Naive B cell (primary cell): ENCODE measurements at regions not wholly inside any gene's neighbourhood (a gene's known extent, or its start where the extent isn't known, plus 50 kb on each side); places are given as distances from the start of the nearest gene placed in this dataset.

Source experiments
- ATAC-seq, 2 donors: fragments of 150-1000 bp; cut with Tn5 transposase; 2 replicates each; pipeline ENCODE4 v1.10.0; 2021; ENCODE audit warnings: low read depth in 2 of 2, mild to moderate bottlenecking in 2 of 2, moderate library complexity in 2 of 2
- DNase-seq: peaks from one replicate; pipeline ENCODE4 v3.0.0; 2022
- H3K27ac Mint-ChIP-seq, 6 donors: one replicate each; pipeline ENCODE4 v1.8.0; 2020 to 2022; ENCODE audit warnings: mild to moderate bottlenecking in 6 of 6, mixed read lengths in 6 of 6, moderate library complexity in 5 of 6, inconsistent platforms in 2 of 6
- H3K27me3 Mint-ChIP-seq, 3 donors: one replicate each; pipeline ENCODE4 v1.8.0; 2021 to 2022; ENCODE audit warnings: mixed read lengths in 3 of 3, mild to moderate bottlenecking in 1 of 3
- H3K36me3 Mint-ChIP-seq, 2 donors: one replicate each; pipeline ENCODE4 v1.8.0; 2020 to 2022; ENCODE audit warnings: mixed read lengths in 2 of 2, inconsistent platforms in 1 of 2, mild to moderate bottlenecking in 1 of 2
- H3K4me1 Mint-ChIP-seq, 3 donors: one replicate each; pipeline ENCODE4 v1.8.0; 2020 to 2022; ENCODE audit warnings: mixed read lengths in 3 of 3, inconsistent platforms in 1 of 3, mild to moderate bottlenecking in 1 of 3, moderate library complexity in 1 of 3
- H3K4me3 Mint-ChIP-seq, 8 donors: one replicate each; pipeline ENCODE4 v1.8.0; 2020 to 2022; ENCODE audit warnings: mild to moderate bottlenecking in 8 of 8, mixed read lengths in 8 of 8, moderate library complexity in 8 of 8, inconsistent platforms in 2 of 8
- H3K9me3 Mint-ChIP-seq, 7 donors: one replicate each; pipeline ENCODE4 v1.8.0; 2020 to 2022; ENCODE audit warnings: mixed read lengths in 7 of 7, mild to moderate bottlenecking in 5 of 7, inconsistent platforms in 2 of 7, moderate library complexity in 1 of 7

DNA sequence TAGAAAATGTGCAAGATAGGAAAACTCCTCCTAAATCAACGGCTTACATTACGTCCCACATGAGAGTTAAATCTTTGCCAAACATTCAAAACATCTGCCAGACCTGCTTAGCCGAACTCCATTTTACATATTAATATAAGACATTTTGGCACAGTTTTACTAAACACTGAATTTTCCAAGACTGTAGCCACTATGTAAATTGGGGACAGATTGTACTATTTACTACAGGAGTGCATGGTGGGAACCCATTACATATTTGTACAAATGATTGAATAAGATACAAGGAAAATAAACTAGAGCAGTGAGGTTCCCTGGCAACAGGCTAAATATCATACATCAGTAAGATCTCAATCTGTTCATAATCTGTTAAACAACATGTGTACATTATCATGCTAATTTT, 1234.4 kb downstream of the KCNT2 start:
- no peaks in the 10 kb centered on the region for H3K36me3 Mint-ChIP-seq
- H3K27ac Mint-ChIP-seq, result no peak overlapping the region
- no peak for ATAC-seq
- no peaks in the 10 kb centered on the region for H3K9me3 Mint-ChIP-seq
- no peaks in the 10 kb centered on the region for H3K27me3 Mint-ChIP-seq
- no peak for DNase-seq
- no peak overlapping the region for H3K4me3 Mint-ChIP-seq
- H3K4me1 Mint-ChIP-seq, result no peaks in the 10 kb centered on the region

DNA sequence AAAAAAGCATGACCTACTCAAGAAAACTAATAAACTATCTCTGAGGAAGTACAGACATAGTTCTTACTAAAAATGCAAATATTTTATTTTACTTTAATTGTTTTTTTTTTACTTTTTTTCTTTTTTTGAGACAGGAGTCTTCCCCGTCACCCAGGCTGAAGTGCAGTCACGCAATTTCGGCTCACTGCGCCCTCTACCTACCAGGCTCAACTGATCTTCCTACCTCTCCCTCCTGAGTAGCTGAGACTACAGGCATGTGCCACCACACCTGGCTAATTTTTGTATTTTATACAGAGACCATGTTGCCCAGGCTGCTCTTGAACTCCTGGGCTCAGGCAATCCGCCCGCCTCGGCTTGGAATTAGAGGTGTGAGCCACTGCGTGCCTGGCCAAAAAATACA, 1263.1 kb downstream of the KCNT2 start:
- H3K27me3 Mint-ChIP-seq, result no peaks in the 10 kb centered on the region
- H3K9me3 Mint-ChIP-seq, result no peaks in the 10 kb centered on the region
- H3K27ac Mint-ChIP-seq, result no peak overlapping the region
- DNase-seq (no peak), ATAC-seq (no peak)
- no peaks in the 10 kb centered on the region for H3K4me1 Mint-ChIP-seq
- H3K36me3 Mint-ChIP-seq, result no peaks in the 10 kb centered on the region
- no peak overlapping the region for H3K4me3 Mint-ChIP-seq

DNA sequence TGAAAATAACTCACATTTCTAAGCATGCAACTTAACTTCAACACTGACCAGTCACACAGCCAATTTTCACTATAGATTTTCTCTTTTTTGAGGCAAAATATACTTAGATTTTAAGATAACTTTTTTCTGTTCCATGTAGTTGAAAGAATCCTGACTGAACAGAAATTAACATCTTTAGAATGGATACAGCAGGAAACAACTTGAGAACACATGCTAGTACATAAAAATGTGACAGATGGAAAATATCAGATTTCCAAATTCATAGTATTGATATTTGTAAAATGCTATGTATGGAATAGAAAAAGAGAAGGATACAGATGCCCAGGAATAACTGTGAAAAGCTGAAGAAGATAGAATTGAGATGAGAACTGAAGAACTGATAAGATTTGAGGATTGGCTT, 1270.6 kb downstream of the KCNT2 start:
- no peak overlapping the region for H3K27ac Mint-ChIP-seq

DNA sequence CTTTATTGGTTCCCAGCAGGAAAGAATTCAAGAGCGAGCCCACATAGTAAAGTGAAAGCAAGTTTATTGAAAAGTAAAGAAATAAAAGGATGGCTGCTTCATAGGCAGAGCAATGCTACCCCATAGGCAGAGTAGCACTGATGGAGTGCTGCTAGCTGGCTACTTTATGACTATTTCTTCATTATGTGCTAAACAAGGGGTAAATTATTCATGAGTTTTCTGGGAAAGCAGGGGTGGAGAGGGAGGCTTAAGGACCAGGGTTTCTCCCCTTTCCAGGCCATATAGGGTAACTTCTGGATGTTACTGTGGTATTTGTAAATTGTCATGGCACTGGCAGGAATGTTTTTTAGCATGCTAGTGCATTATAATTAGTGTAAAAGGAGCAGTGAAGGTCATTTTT, 1271.4 kb downstream of the KCNT2 start:
- Mint-ChIP-seq H3K9me3 (no peaks in the 10 kb centered on the region), H3K27ac (peak overlapping the region in 1 of 6 donors; percentile 62), H3K36me3 (no peaks in the 10 kb centered on the region), H3K27me3 (no peaks in the 10 kb centered on the region), H3K4me3 (no peak overlapping the region), H3K4me1 (no peaks in the 10 kb centered on the region)
- ATAC-seq, result no peak
- DNase-seq, result no peak

More for the DNA sequence above, 1270.6 kb downstream of the KCNT2 start:
- H3K36me3 Mint-ChIP-seq, result no peaks in the 10 kb centered on the region
- H3K4me3 Mint-ChIP-seq, result no peak overlapping the region
- H3K27me3 Mint-ChIP-seq, result no peaks in the 10 kb centered on the region
- H3K4me1 Mint-ChIP-seq, result no peaks in the 10 kb centered on the region
- ATAC-seq (no peak), DNase-seq (no peak)
- H3K9me3 Mint-ChIP-seq, result no peaks in the 10 kb centered on the region

DNA sequence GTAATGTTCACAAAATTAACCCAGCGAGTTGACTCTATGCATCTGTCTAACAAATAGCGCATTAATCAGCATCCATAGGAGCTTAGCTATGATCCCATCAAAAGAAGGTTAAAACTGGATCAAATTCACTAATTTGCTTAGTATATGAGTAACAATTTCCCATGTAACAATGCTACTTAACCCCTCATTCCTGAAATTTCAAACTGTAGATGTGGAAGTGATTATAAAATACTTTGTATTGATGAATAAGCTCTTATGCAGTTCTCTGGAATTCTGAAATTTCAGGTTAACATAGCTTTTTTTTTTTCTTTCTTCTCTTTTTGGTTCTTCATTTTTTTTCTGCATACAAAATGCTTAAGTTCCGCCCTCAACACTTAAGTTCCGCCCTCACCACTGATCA, 1272.7 kb downstream of the KCNT2 start:
- no peak for ATAC-seq
- Mint-ChIP-seq H3K4me3 (no peak overlapping the region), H3K9me3 (peaks cover 0 to 3% (median 0%) of the 10 kb centered on the region in 7 donors), H3K4me1 (no peaks in the 10 kb centered on the region), H3K27ac (no peak overlapping the region), H3K27me3 (no peaks in the 10 kb centered on the region), H3K36me3 (no peaks in the 10 kb centered on the region)
- DNase-seq, result no peak

DNA sequence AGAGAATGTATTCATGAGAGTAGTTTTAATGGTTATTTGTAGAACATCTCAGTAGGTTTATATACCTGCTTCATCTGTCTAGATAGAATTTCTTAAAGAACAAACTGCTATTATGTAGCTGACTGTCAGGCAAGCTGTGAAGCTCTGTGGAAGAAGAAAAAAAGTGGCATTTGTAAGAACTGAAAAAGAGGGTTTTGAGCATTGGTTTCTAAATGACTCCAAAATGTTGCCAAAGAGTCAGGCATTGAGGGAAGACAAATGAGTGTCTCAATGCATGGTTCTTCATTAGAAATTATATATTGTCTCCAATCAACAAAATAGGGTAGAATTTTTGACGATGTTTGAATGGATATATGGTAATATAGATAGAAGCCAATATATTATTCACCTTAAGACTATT, 1276.1 kb downstream of the KCNT2 start:
- H3K4me1 Mint-ChIP-seq, result no peaks in the 10 kb centered on the region
- H3K27ac Mint-ChIP-seq, result no peak overlapping the region
- ATAC-seq (no peak), DNase-seq (no peak)
- no peak overlapping the region for H3K4me3 Mint-ChIP-seq
- peaks cover 0 to 3% (median 0%) of the 10 kb centered on the region in 7 donors for H3K9me3 Mint-ChIP-seq
- H3K36me3 Mint-ChIP-seq, result no peaks in the 10 kb centered on the region
- H3K27me3 Mint-ChIP-seq, result no peaks in the 10 kb centered on the region

DNA sequence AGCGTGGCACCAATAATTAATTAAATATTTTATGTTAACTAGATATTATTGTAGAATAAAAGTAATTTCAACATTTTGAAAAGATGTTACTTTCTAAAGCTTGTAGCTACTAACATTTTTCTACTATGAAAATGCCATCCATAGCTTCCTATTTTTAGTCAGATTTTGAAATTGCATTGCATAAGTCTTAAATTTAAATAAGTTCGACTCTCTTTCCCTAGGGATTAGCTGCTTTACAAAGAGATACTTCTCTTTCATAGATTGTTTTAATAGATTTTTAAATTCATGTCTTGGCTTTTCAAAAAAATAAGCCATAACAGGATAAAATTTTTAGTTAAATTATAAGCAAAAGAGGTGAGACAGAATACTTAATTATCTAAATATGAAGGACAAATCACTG, 1279.6 kb downstream of the KCNT2 start:
- DNase-seq (no peak), ATAC-seq (no peak)
- no peak overlapping the region for H3K27ac Mint-ChIP-seq
- no peaks in the 10 kb centered on the region for H3K27me3 Mint-ChIP-seq
- H3K9me3 Mint-ChIP-seq, result peaks cover 0 to 8% (median 0%) of the 10 kb centered on the region in 7 donors
- no peaks in the 10 kb centered on the region for H3K36me3 Mint-ChIP-seq
- no peaks in the 10 kb centered on the region for H3K4me1 Mint-ChIP-seq
- no peak overlapping the region for H3K4me3 Mint-ChIP-seq

DNA sequence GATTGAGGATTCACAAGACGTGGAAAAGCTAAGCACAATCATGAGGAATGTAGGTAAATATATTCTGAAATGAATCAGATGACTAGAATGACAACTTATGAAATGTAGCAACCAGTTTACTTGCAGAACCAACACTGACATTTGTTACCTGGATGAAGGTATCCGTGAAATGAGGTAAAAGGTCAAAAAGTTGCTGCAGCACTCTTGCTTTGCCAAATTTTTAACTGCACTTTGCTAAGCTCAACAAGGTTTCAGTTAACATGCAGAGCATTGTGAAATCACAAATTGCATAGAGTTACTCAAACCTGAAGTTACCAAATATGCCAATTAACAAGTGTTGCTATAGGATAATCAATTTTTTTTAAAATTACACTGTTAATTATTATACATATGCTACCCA, 1280.1 kb downstream of the KCNT2 start:
- Mint-ChIP-seq H3K9me3 (peaks cover 0 to 8% (median 0%) of the 10 kb centered on the region in 7 donors), H3K27ac (no peak overlapping the region), H3K27me3 (no peaks in the 10 kb centered on the region), H3K36me3 (no peaks in the 10 kb centered on the region), H3K4me3 (no peak overlapping the region), H3K4me1 (no peaks in the 10 kb centered on the region)
- ATAC-seq, result no peak
- no peak for DNase-seq

DNA sequence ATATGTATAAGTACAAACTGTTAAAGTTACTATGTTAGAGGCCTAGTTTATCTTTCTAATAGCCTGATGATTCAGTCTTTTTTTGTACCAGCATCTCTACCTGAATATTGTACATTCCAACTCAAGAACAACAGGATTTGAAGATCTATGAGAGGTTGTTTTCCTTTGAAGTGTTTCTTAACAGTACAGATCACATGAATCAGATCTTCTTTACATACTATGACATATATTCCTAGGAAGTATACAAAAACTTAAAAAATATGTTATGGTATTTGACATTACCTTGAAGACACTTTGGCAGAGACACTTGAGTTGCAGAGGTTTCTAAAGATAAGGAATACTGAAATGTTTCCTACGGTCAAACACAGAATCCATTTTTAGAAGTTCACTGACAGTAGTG, 1280.9 kb downstream of the KCNT2 start:
- H3K4me1 Mint-ChIP-seq, result no peaks in the 10 kb centered on the region
- H3K36me3 Mint-ChIP-seq, result no peaks in the 10 kb centered on the region
- H3K27ac Mint-ChIP-seq, result peak overlapping the region in 1 of 6 donors; percentile 26
- DNase-seq (no peak), ATAC-seq (no peak)
- no peaks in the 10 kb centered on the region for H3K27me3 Mint-ChIP-seq
- H3K9me3 Mint-ChIP-seq, result peaks cover 0 to 8% (median 0%) of the 10 kb centered on the region in 7 donors
- no peak overlapping the region for H3K4me3 Mint-ChIP-seq

DNA sequence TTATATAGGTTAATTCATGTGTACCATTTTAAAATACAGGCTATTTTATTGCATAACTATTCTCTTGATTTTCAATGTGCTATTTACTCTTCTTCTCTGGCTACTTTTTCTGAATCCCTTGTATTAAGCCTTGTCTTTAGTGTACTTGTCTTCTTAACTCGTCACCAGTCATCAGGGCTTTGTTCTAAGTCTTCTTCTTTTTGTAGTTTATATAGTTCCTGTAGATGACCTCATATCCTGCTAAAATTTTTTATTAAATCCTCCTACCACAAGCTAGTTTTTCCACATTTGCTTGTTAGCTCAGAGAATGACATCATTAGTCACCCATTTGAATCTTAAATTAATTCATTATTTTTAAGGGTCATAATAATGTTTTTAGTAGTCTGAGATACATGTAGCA, 1281.9 kb downstream of the KCNT2 start:
- Mint-ChIP-seq H3K4me1 (no peaks in the 10 kb centered on the region), H3K9me3 (peaks cover 0 to 4% (median 0%) of the 10 kb centered on the region in 7 donors), H3K36me3 (no peaks in the 10 kb centered on the region), H3K27ac (no peak overlapping the region), H3K4me3 (no peak overlapping the region), H3K27me3 (no peaks in the 10 kb centered on the region)
- no peak for DNase-seq
- no peak for ATAC-seq

DNA sequence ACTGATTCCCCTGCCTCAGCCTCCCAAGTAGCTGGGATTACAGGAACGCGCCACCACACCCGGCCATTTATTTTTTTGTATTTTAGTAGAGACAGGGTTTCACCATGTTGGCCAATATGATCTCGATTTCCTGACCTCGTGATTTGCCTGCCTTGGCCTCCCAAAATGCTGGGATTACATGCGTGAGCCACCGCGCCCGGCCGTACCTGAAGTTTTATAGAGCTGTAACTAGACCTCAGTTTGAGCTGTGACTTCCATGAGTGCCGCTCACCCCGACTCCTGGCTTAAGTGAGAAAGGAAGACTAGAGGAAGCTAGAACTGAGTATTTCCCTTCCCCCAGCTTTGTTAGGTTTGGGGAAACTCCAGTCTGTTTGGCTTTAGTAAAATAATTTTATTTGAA, 1283.1 kb downstream of the KCNT2 start:
- Mint-ChIP-seq H3K27ac (no peak overlapping the region), H3K27me3 (no peaks in the 10 kb centered on the region), H3K9me3 (peaks cover 0 to 4% (median 0%) of the 10 kb centered on the region in 7 donors), H3K36me3 (no peaks in the 10 kb centered on the region), H3K4me1 (no peaks in the 10 kb centered on the region), H3K4me3 (no peak overlapping the region)
- no peak for DNase-seq
- ATAC-seq, result no peak

DNA sequence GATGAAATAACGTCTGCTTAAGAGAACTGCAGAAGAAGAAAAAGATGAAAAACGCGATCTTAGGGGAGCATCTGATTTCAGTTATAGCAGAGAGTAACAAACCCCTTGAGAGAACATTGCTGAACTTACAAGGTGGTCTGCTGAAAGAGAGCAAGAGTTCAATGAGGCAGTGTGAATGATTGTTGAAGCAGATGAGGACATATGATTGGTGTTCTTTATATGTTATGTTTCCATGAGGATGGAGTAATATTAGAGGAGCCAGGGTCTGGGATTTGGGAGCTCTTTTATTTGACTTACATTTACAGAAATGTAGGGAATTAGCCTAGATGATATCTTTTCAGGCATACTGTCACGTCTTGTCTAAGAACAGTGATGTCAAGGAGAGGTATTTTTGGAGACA, 1302.0 kb downstream of the KCNT2 start:
- Mint-ChIP-seq H3K27ac (no peak overlapping the region), H3K4me3 (no peak overlapping the region), H3K9me3 (peaks cover 0 to 1% (median 0%) of the 10 kb centered on the region in 7 donors), H3K36me3 (no peaks in the 10 kb centered on the region), H3K4me1 (no peaks in the 10 kb centered on the region), H3K27me3 (no peaks in the 10 kb centered on the region)
- DNase-seq (no peak), ATAC-seq (no peak)

DNA sequence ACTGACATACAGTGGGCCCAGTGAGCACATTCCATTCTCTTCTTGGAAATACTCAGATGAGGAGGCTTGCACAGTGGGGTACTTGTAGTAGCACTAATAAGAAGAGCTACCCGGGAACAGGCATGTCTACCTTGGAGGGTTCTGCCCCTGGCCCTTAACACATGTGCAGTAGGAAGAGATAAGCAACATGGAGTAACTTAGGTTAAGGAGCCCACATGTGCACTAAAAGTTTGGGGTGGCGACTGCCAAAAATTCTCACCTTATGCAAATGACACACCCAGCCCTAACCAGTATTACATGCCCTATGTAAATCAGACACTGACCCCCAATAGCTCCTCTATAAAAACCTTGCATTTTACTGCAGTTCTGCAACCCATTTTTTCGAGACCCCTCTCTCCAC, 1313.3 kb downstream of the KCNT2 start:
- Mint-ChIP-seq H3K4me1 (no peaks in the 10 kb centered on the region), H3K4me3 (no peak overlapping the region), H3K9me3 (no peaks in the 10 kb centered on the region), H3K36me3 (no peaks in the 10 kb centered on the region), H3K27ac (no peak overlapping the region), H3K27me3 (no peaks in the 10 kb centered on the region)
- no peak for ATAC-seq
- DNase-seq, result no peak

DNA sequence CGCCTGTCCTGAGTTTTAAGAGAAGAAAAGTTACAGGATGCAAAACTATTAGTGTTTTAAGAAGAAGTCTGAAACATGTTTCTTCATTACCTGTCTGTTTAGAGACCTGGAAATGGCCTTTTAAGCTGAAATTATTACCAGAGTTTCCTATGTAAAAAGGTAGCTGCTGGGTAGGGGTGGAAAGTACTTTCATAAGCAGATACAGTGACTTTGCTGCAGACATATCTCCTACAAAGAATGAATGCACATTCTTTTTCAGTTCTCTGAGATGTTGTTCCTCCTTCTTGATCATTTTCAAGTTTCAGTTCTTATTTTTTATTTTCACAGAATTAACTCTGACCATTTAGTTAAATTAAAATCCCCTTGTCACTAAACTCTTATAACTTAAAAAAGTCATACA, 1329.6 kb downstream of the KCNT2 start:
- peak; percentile 32 to 40 for ATAC-seq
- Mint-ChIP-seq H3K9me3 (no peaks in the 10 kb centered on the region), H3K4me3 (no peak overlapping the region)

DNA sequence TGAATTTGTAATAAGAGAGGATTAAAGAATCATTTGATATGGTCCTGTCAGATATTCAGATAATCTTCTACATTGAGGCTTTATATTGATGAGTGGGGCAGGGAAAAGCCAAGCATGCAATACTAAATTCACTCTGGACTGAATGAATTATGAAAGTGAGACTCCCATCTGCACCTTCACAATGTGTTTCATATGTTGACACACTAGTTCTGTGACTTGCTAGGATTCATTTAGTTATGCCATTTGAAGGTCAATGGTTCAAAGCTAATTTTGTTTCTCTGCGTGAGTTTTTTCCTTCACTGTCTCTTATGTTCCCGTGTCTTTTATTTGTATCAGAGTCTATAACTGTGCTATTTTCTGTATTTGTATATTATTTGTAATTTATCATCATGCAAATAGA, 1332.5 kb downstream of the KCNT2 start:
- H3K9me3 Mint-ChIP-seq, result no peaks in the 10 kb centered on the region
- DNase-seq, result no peak
- no peak overlapping the region for H3K27ac Mint-ChIP-seq
- H3K27me3 Mint-ChIP-seq, result no peaks in the 10 kb centered on the region
- ATAC-seq, result no peak
- no peaks in the 10 kb centered on the region for H3K36me3 Mint-ChIP-seq
- no peak overlapping the region for H3K4me3 Mint-ChIP-seq
- peaks cover 0 to 6% (median 0%) of the 10 kb centered on the region in 3 donors for H3K4me1 Mint-ChIP-seq

More for the DNA sequence above, 1329.6 kb downstream of the KCNT2 start:
- no peaks in the 10 kb centered on the region for H3K36me3 Mint-ChIP-seq
- no peak for DNase-seq
- H3K4me1 Mint-ChIP-seq, result peaks cover 0 to 6% (median 0%) of the 10 kb centered on the region in 3 donors
- H3K27me3 Mint-ChIP-seq, result no peaks in the 10 kb centered on the region
- peak overlapping the region in 1 of 6 donors; percentile 21 for H3K27ac Mint-ChIP-seq
